BJ (cell line): ENCODE measurements at regions not wholly inside any gene's neighbourhood (a gene's known extent, or its start where the extent isn't known, plus 50 kb on each side); places are given as distances from the start of the nearest gene placed in this dataset.

ENCODE experiments used
- CTCF ChIA-PET: fragments of 350-600 bp; formaldehyde crosslinking; extraction: SDS; loops from one replicate; lab custom pipeline; 2021; ENCODE audit warnings: antibody characterized with exemption, inconsistent platforms; lab: Yijun Ruan, JAX
- POLR2A ChIA-PET: fragments of 300-600 bp; sonication (Branson Sonifier 250); formaldehyde crosslinking; extraction: SDS; loops from one replicate; lab custom pipeline; 2021; ENCODE audit warnings: antibody characterized with exemption; lab: Charles Lee
- DNase-seq: peaks from one replicate; pipeline ENCODE4 v3.0.0-alpha.2; 2011; ENCODE audit warnings: low read depth
- H3K27me3 ChIP-seq: 2 replicates; pipeline ENCODE4 v1.6.0; 2011; ENCODE audit warnings: low read length; ENCODE audit not compliant: control insufficient read depth, insufficient read depth
- H3K36me3 ChIP-seq: 2 replicates; pipeline ENCODE4 v1.5.1; 2011; ENCODE audit warnings: low read length; ENCODE audit not compliant: control insufficient read depth, insufficient read depth
- H3K4me3 ChIP-seq: 2 replicates; pipeline ENCODE4 v1.5.1; 2011; ENCODE audit warnings: low read depth, mild to moderate bottlenecking, control low read depth, low read length
- CTCF ChIP-seq: IDR thresholded peaks from 2 replicates; pipeline ENCODE4 v1.5.1; 2011; ENCODE audit warnings: low read depth, mild to moderate bottlenecking, control low read depth, inconsistent platforms, low read length, moderate library complexity; ENCODE audit not compliant: insufficient read depth

- no peak for DNase-seq
- Histone ChIP-seq H3K36me3 (no peaks in the 10 kb centered on the region), H3K4me3 (no peak overlapping the region), H3K27me3 (no peaks in the 10 kb centered on the region)
- CTCF ChIA-PET = no interaction called here
- no peak for TF ChIP-seq CTCF
- POLR2A ChIA-PET = no interaction called here
Observed at GRCh38 chr18:43875511-43875910, 598.2 kb upstream of the SYT4 start.

- DNase-seq = no peak
- ChIA-PET POLR2A (no interaction called here), CTCF (no interaction called here)
- no peaks in the 10 kb centered on the region for H3K27me3 ChIP-seq
- no peak for TF ChIP-seq CTCF
- no peak overlapping the region for H3K4me3 ChIP-seq
- no peaks in the 10 kb centered on the region for H3K36me3 ChIP-seq
Observed at GRCh38 chr18:43876286-43876685, 599.0 kb upstream of the SYT4 start.

GRCh38 chr18:43876748-43877147, 599.5 kb upstream of the SYT4 start:
- DNase-seq = no peak
- ChIA-PET POLR2A (no interaction called here), CTCF (no interaction called here)
- H3K27me3 ChIP-seq = no peaks in the 10 kb centered on the region
- H3K4me3 ChIP-seq = no peak overlapping the region
- H3K36me3 ChIP-seq = no peaks in the 10 kb centered on the region
- TF ChIP-seq CTCF = no peak

- Histone ChIP-seq H3K36me3 (no peaks in the 10 kb centered on the region), H3K27me3 (no peaks in the 10 kb centered on the region), H3K4me3 (no peak overlapping the region)
- DNase-seq = no peak
- ChIA-PET CTCF (interaction anchor here (1.3 kb wide), 1 partner anchor 16 kb away, joined by 3 read pairs; no protein-coding TSS in a partner anchor), POLR2A (no interaction called here)
- no peak for TF ChIP-seq CTCF
Observed at GRCh38 chr18:43877616-43878321, 600.5 kb upstream of the SYT4 start.

GRCh38 chr18:43879415-43879814, 602.1 kb upstream of the SYT4 start:
- no peak for DNase-seq
- H3K27me3 ChIP-seq = no peaks in the 10 kb centered on the region
- no peak overlapping the region for H3K4me3 ChIP-seq
- no peaks in the 10 kb centered on the region for H3K36me3 ChIP-seq
- no peak for TF ChIP-seq CTCF
- CTCF ChIA-PET = interaction anchor here (1.6 kb wide), 2 partner anchors 9 to 15 kb away, joined by 4 to 5 read pairs; no protein-coding TSS in a partner anchor
- POLR2A ChIA-PET = no interaction called here
